ENCODE measurements at regions not wholly inside any gene's neighbourhood (a gene's known extent, or its start where the extent isn't known, plus 50 kb on each side); places are given as distances from the start of the nearest gene placed in this dataset.
"Not testable (repeated sequence)": the region's sequence is repeated elsewhere in the genome, so short reads cannot be mapped to it uniquely, and the experiment has no call there.

DNA sequence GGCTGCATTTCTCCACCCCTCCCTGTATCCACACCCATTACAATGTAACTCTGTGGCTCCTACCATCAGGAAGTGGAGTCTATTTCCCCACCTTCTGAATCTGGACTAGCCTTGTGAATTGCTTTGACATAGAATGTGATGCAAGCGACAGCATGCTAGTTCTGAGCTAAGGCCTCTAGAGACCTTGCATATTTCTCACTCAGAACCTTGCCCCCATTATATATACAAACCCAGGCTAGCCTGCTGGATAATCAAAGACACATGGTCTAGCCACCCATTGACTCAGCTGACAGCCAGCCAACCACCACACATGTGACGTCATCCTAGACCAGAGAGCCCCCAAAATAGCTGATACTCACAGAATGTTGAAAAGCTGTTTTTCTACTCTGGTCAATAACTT is 77.9 kb downstream of the CCDC71L start:
- no peaks in the 10 kb centered on the region for H3K36me3 ChIP-seq (ENCODE audit: control insufficient read depth, insufficient read depth, low read length)
- 100% methylated on average over 1 of the region's 2 CpGs for WGBS, 2 experiments (ENCODE audit: insufficient coverage in 2 of 2)
- H3K4me1 ChIP-seq (ENCODE audit: control insufficient read depth, insufficient read depth, low read length, poor library complexity, severe bottlenecking): peaks cover 11% of the 10 kb centered on the region
- H3K4me3 ChIP-seq (ENCODE audit: extremely low read depth, insufficient read depth, low read length, poor library complexity, severe bottlenecking): no peak overlapping the region
- H3K9me3 ChIP-seq (ENCODE audit: control insufficient read depth, low read length): no peaks in the 10 kb centered on the region
- H3K27ac ChIP-seq (ENCODE audit: low read depth, low read length, severe bottlenecking): no peak overlapping the region

DNA sequence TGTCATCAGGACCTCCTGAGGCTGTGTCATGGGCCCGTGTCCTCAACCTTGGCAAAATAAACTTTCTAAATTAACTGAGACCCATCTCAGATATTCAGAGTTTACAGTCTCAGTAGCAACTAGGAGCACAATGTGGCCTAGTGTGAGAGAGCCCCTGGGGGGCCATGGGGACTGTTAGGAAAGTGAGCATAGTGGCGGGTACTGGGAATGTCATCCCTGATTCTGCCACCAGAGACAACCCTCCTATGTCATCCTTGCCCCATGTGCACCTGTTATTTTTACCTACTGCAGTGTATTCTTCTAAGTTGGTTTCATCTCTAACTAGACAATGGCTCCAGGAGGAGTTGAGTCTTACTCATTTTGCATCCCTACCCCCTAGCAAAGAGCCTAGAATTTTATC is 78.6 kb downstream of the CCDC71L start:
- Histone ChIP-seq H3K27ac (ENCODE audit: low read depth, low read length, severe bottlenecking) (no peak overlapping the region), H3K9me3 (ENCODE audit: control insufficient read depth, low read length) (no peaks in the 10 kb centered on the region), H3K36me3 (ENCODE audit: control insufficient read depth, insufficient read depth, low read length) (no peaks in the 10 kb centered on the region), H3K4me3 (ENCODE audit: extremely low read depth, insufficient read depth, low read length, poor library complexity, severe bottlenecking) (no peak overlapping the region), H3K4me1 (ENCODE audit: control insufficient read depth, insufficient read depth, low read length, poor library complexity, severe bottlenecking) (peaks cover 11% of the 10 kb centered on the region)
- 78% methylated on average over 1 of the region's 2 CpGs; no CpG with 5 or more reads in 1 of the 2 experiments for WGBS, 2 experiments (ENCODE audit: insufficient coverage in 2 of 2)

DNA sequence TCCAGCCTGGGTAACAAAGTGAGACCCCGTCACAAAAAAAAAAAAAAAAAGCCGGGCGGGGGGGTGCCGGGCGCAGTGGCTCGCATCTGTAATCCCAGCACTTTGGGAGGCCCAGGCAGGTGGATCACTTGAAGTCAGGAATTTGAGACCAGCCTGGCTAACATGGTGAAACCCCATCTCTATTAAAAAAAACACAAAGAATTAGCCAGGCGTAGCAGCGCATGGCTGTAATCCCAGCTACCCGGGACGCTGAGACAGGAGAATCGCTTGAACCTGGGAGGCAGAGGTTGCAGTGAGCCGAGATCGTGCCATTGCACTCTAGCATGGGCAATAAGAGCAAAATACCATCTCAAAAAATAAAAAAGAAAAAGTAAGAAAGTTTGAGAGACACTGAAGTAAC is 81.9 kb downstream of the CCDC71L start:
- H3K4me3 ChIP-seq (ENCODE audit: extremely low read depth, insufficient read depth, low read length, poor library complexity, severe bottlenecking); H3K36me3 ChIP-seq (ENCODE audit: control insufficient read depth, insufficient read depth, low read length); H3K9me3 ChIP-seq (ENCODE audit: control insufficient read depth, low read length); H3K27ac ChIP-seq (ENCODE audit: low read depth, low read length, severe bottlenecking); H3K4me1 ChIP-seq (ENCODE audit: control insufficient read depth, insufficient read depth, low read length, poor library complexity, severe bottlenecking): not testable (repeated sequence)
- WGBS, 2 experiments (ENCODE audit: insufficient coverage in 2 of 2): 93% methylated on average over 5 of the region's 13 CpGs; no CpG with 5 or more reads in 1 of the 2 experiments

DNA sequence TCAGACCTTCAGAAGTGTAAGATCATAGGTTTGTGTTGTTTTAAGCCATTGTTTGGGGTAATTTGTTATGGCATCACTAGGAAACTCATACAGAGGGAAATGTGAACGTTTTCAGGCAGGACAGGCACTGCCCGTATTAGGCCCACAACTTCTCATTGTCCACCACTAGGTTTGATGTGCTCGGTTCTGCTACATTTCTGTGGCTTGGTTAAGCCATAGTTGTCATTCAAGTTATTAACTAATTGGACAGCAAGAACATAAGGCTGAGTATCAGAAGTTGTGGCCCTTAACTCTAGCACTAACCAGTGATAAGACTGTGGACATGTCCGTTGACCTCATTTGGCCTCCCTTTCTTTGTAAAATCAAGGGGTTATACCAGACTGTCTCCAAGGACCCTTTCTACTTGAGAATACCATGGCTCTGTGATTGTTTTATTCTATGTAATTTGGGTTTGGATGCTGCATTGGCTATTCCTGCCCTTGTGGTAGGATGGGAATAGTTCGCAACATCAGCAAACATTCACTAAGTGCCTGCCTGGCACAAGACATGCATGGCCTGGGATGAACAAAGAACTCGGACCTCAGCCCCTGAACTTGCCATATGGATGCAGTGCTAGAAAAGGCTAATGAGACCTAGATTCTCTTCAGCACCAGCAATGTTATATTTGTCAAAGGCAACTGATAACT is 85.7 kb downstream of the CCDC71L start:
- 83 to 100% methylated on average over 4 to 5 of the region's 6 CpGs for WGBS, 2 experiments (ENCODE audit: insufficient coverage in 2 of 2)
- Histone ChIP-seq H3K36me3 (ENCODE audit: control insufficient read depth, insufficient read depth, low read length) (no peaks in the 10 kb centered on the region), H3K9me3 (ENCODE audit: control insufficient read depth, low read length) (no peaks in the 10 kb centered on the region), H3K4me1 (ENCODE audit: control insufficient read depth, insufficient read depth, low read length, poor library complexity, severe bottlenecking) (no peaks in the 10 kb centered on the region), H3K27ac (ENCODE audit: low read depth, low read length, severe bottlenecking) (no peak overlapping the region), H3K4me3 (ENCODE audit: extremely low read depth, insufficient read depth, low read length, poor library complexity, severe bottlenecking) (no peak overlapping the region)

DNA sequence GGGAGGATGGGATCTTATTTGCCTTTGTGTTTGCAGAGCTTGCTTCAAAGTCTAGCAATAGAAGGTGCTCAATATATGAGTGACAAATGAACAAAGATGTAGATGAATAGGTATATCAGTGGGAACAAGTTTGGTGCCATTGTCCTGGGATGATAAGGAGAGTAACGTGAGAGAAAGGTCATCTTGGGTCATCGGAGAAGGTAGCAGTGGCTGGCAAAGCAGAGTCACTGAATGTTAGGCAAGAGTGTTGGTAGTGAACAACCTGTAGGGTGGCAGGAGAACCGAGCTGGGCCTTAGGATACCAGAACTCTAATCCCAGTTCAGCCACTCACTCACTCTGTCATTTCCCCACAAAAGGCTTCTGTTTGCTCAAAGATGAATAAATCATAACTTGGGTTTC is 87.2 kb downstream of the CCDC71L start:
- H3K36me3 ChIP-seq (ENCODE audit: control insufficient read depth, insufficient read depth, low read length): no peaks in the 10 kb centered on the region
- H3K9me3 ChIP-seq (ENCODE audit: control insufficient read depth, low read length): no peaks in the 10 kb centered on the region
- H3K4me1 ChIP-seq (ENCODE audit: control insufficient read depth, insufficient read depth, low read length, poor library complexity, severe bottlenecking): peaks cover 3% of the 10 kb centered on the region
- no peak overlapping the region for H3K4me3 ChIP-seq (ENCODE audit: extremely low read depth, insufficient read depth, low read length, poor library complexity, severe bottlenecking)
- H3K27ac ChIP-seq (ENCODE audit: low read depth, low read length, severe bottlenecking): no peak overlapping the region
- WGBS, 2 experiments (ENCODE audit: insufficient coverage in 2 of 2): 90 to 94% methylated on average over 2 of the region's 3 CpGs

DNA sequence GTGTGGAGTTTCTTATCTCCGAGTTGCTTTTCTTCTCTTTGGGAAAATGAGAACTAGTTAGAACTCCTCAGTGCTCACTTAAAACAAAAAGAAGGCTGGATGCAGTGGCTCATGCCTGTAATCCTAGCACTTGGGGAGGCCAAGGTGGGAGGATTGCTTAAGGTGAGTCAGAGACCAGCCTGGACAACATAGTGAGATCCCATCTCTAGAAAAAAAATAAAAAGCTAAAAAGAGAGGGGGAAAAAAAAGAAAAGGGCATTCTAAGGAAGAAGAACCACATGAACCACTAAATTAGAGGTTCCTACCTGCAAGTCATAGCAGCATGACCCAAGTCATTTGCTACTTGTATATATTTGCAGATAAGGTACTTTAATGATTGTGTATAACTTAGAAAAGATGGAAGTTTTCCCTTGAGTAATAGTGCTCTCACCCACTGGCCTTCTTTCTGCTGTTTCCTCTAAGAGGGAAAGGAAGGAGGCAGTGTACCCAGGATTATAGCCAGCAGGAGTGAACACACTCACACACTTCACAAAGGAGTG is 87.8 kb downstream of the CCDC71L start:
- H3K9me3 ChIP-seq (ENCODE audit: control insufficient read depth, low read length): no peaks in the 10 kb centered on the region
- no peak overlapping the region for H3K4me3 ChIP-seq (ENCODE audit: extremely low read depth, insufficient read depth, low read length, poor library complexity, severe bottlenecking)
- peaks cover 7% of the 10 kb centered on the region for H3K4me1 ChIP-seq (ENCODE audit: control insufficient read depth, insufficient read depth, low read length, poor library complexity, severe bottlenecking)
- WGBS, 2 experiments (ENCODE audit: insufficient coverage in 2 of 2): 100% methylated on average over 1 of the region's 1 CpG
- no peaks in the 10 kb centered on the region for H3K36me3 ChIP-seq (ENCODE audit: control insufficient read depth, insufficient read depth, low read length)
- no peak overlapping the region for H3K27ac ChIP-seq (ENCODE audit: low read depth, low read length, severe bottlenecking)

DNA sequence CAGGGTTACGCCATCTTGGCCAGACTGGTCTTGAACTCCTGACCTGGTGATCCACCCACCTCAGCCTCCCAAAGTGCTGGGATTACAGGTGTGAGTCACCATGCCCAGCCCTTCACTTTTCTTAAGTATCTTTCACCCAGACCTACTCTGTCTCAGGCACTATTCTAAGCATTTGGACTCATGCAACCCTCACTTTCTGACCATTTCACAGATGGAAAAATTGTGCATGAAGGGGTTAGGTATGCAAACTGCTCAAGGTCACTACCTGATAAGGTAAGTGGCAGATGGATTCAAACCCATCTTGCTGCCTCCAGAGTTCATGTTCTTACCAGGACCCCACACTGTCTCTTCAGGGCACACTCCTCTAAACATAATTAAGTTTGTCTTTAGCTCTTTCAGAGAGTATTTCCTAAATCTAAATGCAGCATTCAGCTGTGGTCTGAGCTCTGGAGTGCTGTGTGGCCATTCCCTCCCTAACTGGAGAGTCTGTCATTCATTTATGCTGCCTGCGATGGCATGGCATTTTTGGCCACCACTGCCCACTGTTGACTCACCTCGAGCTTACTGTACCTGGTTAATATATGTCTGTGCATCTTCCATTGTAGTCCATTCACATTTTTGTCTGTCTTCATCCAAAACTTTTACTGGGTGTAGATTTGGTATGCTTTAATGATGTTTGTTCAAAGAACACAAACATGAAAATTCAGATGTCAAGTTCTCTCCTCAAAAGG is 88.4 kb downstream of the CCDC71L start:
- Histone ChIP-seq H3K4me3 (ENCODE audit: extremely low read depth, insufficient read depth, low read length, poor library complexity, severe bottlenecking) (no peak overlapping the region), H3K4me1 (ENCODE audit: control insufficient read depth, insufficient read depth, low read length, poor library complexity, severe bottlenecking) (peaks cover 7% of the 10 kb centered on the region), H3K9me3 (ENCODE audit: control insufficient read depth, low read length) (no peaks in the 10 kb centered on the region), H3K36me3 (ENCODE audit: control insufficient read depth, insufficient read depth, low read length) (no peaks in the 10 kb centered on the region), H3K27ac (ENCODE audit: low read depth, low read length, severe bottlenecking) (no peak overlapping the region)
- 100% methylated on average over 1 of the region's 3 CpGs for WGBS, 2 experiments (ENCODE audit: insufficient coverage in 2 of 2)

DNA sequence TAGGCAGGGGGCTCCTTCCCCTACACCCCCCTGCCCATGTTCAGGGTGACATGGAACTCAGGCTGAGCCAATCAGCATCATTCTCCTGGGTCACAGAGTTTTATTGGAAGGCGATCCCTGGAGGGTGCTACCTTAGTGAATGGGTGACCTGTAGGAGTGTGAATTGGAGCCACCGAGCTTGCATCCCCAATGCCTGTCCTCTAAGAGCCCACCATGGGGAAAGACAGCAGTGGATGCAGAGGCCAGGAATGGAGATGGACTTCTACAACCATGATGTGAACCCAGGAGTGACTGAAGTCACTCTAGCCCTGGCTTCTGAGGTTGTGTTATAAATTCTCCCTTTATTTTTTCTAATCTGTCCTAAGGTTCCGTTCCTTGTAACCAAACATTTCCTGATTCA is 89.4 kb downstream of the CCDC71L start:
- Histone ChIP-seq H3K9me3 (ENCODE audit: control insufficient read depth, low read length) (no peaks in the 10 kb centered on the region), H3K4me1 (ENCODE audit: control insufficient read depth, insufficient read depth, low read length, poor library complexity, severe bottlenecking) (peaks cover 7% of the 10 kb centered on the region), H3K27ac (ENCODE audit: low read depth, low read length, severe bottlenecking) (no peak overlapping the region), H3K4me3 (ENCODE audit: extremely low read depth, insufficient read depth, low read length, poor library complexity, severe bottlenecking) (no peak overlapping the region), H3K36me3 (ENCODE audit: control insufficient read depth, insufficient read depth, low read length) (no peaks in the 10 kb centered on the region)
- 100% methylated on average over 1 to 2 of the region's 3 CpGs for WGBS, 2 experiments (ENCODE audit: insufficient coverage in 2 of 2)

DNA sequence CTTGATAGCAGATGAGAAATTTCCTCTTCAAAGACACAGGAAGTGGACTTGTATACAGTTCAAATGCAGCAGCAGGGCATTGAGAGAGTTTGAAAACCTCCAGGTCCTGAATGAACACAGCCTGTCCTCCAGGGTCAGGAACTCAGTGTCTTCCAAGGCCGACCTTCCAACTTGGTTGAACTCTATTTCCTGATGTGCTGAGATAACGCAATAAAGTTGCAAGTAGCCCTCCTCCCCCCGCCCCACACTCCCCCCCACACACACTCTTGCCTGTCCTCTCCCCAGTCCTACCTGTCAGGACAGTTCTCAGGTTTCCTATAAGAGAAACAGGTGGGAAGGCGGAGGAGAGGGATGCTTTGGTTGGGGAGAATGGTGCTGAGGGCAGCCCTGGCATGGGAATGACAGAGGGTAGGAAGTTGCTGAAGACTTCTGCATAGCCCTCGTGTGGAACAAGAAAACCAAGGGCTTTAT is 90.0 kb downstream of the CCDC71L start:
- WGBS, 2 experiments (ENCODE audit: insufficient coverage in 2 of 2): 94 to 97% methylated on average over 3 of the region's 5 CpGs
- Histone ChIP-seq H3K27ac (ENCODE audit: low read depth, low read length, severe bottlenecking) (no peak overlapping the region), H3K9me3 (ENCODE audit: control insufficient read depth, low read length) (no peaks in the 10 kb centered on the region), H3K4me3 (ENCODE audit: extremely low read depth, insufficient read depth, low read length, poor library complexity, severe bottlenecking) (no peak overlapping the region), H3K4me1 (ENCODE audit: control insufficient read depth, insufficient read depth, low read length, poor library complexity, severe bottlenecking) (peaks cover 10% of the 10 kb centered on the region), H3K36me3 (ENCODE audit: control insufficient read depth, insufficient read depth, low read length) (no peaks in the 10 kb centered on the region)

DNA sequence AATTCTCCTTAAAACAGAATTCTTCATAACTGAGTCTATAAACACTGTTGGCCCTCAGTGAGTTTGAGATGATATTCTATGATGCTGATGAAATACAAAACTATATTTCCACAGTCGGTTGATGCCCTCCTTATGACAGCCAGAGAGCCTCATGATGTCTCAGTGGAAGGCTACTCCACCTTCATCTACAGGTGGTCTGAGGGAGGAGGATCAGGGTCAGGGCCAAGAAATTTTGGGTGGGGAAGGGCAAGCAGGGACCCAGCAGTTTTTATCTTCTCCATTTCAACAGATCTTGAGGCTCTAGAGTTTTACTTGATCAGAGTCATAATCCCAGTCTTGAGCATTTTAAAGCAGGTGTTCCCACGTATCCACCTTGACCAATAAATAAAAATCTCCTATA is 90.8 kb downstream of the CCDC71L start:
- 100% methylated on average over 1 of the region's 2 CpGs; no CpG with 5 or more reads in 1 of the 2 experiments for WGBS, 2 experiments (ENCODE audit: insufficient coverage in 2 of 2)
- Histone ChIP-seq H3K9me3 (ENCODE audit: control insufficient read depth, low read length) (no peaks in the 10 kb centered on the region), H3K4me3 (ENCODE audit: extremely low read depth, insufficient read depth, low read length, poor library complexity, severe bottlenecking) (no peak overlapping the region), H3K4me1 (ENCODE audit: control insufficient read depth, insufficient read depth, low read length, poor library complexity, severe bottlenecking) (peaks cover 10% of the 10 kb centered on the region), H3K27ac (ENCODE audit: low read depth, low read length, severe bottlenecking) (no peak overlapping the region), H3K36me3 (ENCODE audit: control insufficient read depth, insufficient read depth, low read length) (no peaks in the 10 kb centered on the region)

DNA sequence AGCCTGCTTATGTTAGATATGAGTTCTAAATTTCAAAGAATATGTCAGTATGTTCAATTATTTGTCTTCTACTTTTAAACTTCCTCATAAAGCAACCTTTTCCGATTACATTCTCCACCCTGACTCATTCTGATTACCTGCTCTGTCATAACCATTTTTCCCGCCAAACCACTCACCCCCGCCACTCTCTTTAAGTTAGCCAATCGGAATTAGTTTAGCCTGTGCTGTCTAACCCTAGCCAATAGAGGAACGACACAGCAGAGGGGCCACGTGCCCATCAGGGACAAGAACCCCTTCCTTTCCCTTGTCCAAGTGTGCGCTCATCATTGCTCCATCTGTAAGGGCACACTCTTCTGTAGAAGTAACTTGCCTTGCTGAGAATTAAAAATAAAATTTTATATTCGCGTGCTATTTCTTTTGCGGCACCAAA is 91.4 kb downstream of the CCDC71L start:
- Histone ChIP-seq H3K4me1 (ENCODE audit: control insufficient read depth, insufficient read depth, low read length, poor library complexity, severe bottlenecking) (peaks cover 10% of the 10 kb centered on the region), H3K36me3 (ENCODE audit: control insufficient read depth, insufficient read depth, low read length) (no peaks in the 10 kb centered on the region), H3K27ac (ENCODE audit: low read depth, low read length, severe bottlenecking) (peak overlapping the region; percentile 96)

More for the DNA sequence above, 91.4 kb downstream of the CCDC71L start:
- no peaks in the 10 kb centered on the region for H3K9me3 ChIP-seq (ENCODE audit: control insufficient read depth, low read length)
- WGBS, 2 experiments (ENCODE audit: insufficient coverage in 2 of 2): 90 to 93% methylated on average over 4 to 5 of the region's 10 CpGs
- no peak overlapping the region for H3K4me3 ChIP-seq (ENCODE audit: extremely low read depth, insufficient read depth, low read length, poor library complexity, severe bottlenecking)

Data from mesodermal cell (in vitro differentiated cells).